SK-N-SH (cell line): ENCODE measurements at regions not wholly inside any gene's neighbourhood (a gene's known extent, or its start where the extent isn't known, plus 50 kb on each side); places are given as distances from the start of the nearest gene placed in this dataset.

Experiments
- CTCF ChIA-PET: fragments of 300-600, 350-600 bp; formaldehyde crosslinking; extraction: SDS; loops from one replicate; lab custom pipeline; 2021; lab: Yijun Ruan, JAX
- POLR2A ChIA-PET: fragments of 350-600 bp; sonication (Branson Sonifier 250); formaldehyde crosslinking; extraction: SDS; loops from one replicate; lab custom pipeline; 2020; ENCODE audit warnings: antibody characterized with exemption, inconsistent platforms; lab: Yijun Ruan, JAX
- DNase-seq: peaks from one replicate; pipeline ENCODE4 v3.0.0; 2012
- H2AFZ ChIP-seq: fragments of 200-600 bp; sonication (generic); 2 replicates; pipeline ENCODE4 v1.8.1; 2016; ENCODE audit warnings: antibody characterized with exemption, mild to moderate bottlenecking, low read depth
- H3F3A ChIP-seq: fragments of 200-600 bp; sonication (generic); replicated peaks from 2 replicates; pipeline ENCODE3; 2016; ENCODE audit warnings: antibody characterized with exemption, mild to moderate bottlenecking; ENCODE audit not compliant: insufficient read depth
- H3K27ac ChIP-seq, 2 experiments: fragments of 200-500 bp in 1 of 2; fragments of 200-600 bp in 1 of 2; sonication (Bioruptor generic) in 1 of 2; sonication (generic), shearing (Covaris generic) in 1 of 2; 2 replicates each; pipeline versions ENCODE4 v1.5.1 to v1.6.1; 2014 to 2016; ENCODE audit warnings: low read depth in 2 of 2, inconsistent platforms in 1 of 2, low read length in 1 of 2, mild to moderate bottlenecking in 1 of 2, mixed read lengths in 1 of 2
- H3K27me3 ChIP-seq: fragments of 200-600 bp; sonication (generic), shearing (Covaris generic); 2 replicates; pipeline ENCODE4 v1.6.1; 2016; ENCODE audit warnings: mixed run types; ENCODE audit not compliant: insufficient read depth
- H3K36me3 ChIP-seq, 2 experiments: fragments of 200-500 bp in 1 of 2; fragments of 200-600 bp in 1 of 2; sonication (Bioruptor generic) in 1 of 2; sonication (generic) in 1 of 2; replicated peaks in 1 of 2; 2 replicates each; pipeline versions ENCODE3 to v1.5.1; 2014 to 2016; ENCODE audit warnings: low read length in 1 of 2, mild to moderate bottlenecking in 1 of 2; ENCODE audit not compliant: insufficient read depth in 2 of 2, control insufficient read depth in 1 of 2
- H3K4me1 ChIP-seq, 2 experiments: fragments of 200-500 bp in 1 of 2; fragments of 200-600 bp in 1 of 2; sonication (Bioruptor generic) in 1 of 2; sonication (generic), shearing (Covaris generic) in 1 of 2; 2 replicates each; pipeline versions ENCODE4 v1.5.1 to v1.6.1; 2014 to 2016; ENCODE audit warnings: low read depth in 1 of 2, low read length in 1 of 2, mixed run types in 1 of 2; ENCODE audit not compliant: insufficient read depth in 2 of 2, control insufficient read depth in 1 of 2
- H3K4me2 ChIP-seq: fragments of 200-600 bp; sonication (generic), shearing (Covaris generic); 2 replicates; pipeline ENCODE4 v1.6.1; 2017; ENCODE audit warnings: mixed run types
- H3K4me3 ChIP-seq, 2 experiments: fragments of 200-500 bp in 1 of 2; fragments of 200-600 bp in 1 of 2; sonication (Bioruptor generic) in 1 of 2; sonication (generic), shearing (Covaris generic) in 1 of 2; 2 replicates each; pipeline versions ENCODE4 v1.5.1 to v1.8.1; 2014 to 2016; ENCODE audit warnings: low read depth in 2 of 2, inconsistent platforms in 1 of 2, low read length in 1 of 2, mild to moderate bottlenecking in 1 of 2, mixed read lengths in 1 of 2, moderate library complexity in 1 of 2
- H3K79me2 ChIP-seq: fragments of 200-600 bp; sonication (generic); 2 replicates; pipeline ENCODE4 v1.8.1; 2017; ENCODE audit warnings: mild to moderate bottlenecking; ENCODE audit not compliant: insufficient read depth
- H3K9ac ChIP-seq: fragments of 200-600 bp; sonication (generic); 2 replicates; pipeline ENCODE4 v1.6.1; 2017; ENCODE audit warnings: mixed run types
- H3K9me2 ChIP-seq: fragments of 200-600 bp; sonication (generic); 2 replicates; pipeline ENCODE4 v1.6.1; 2017; ENCODE audit warnings: mixed run types
- H3K9me3 ChIP-seq: fragments of 200-600 bp; sonication (generic); 2 replicates; pipeline ENCODE4 v1.6.1; 2017; ENCODE audit warnings: mixed run types, mild to moderate bottlenecking, moderate library complexity
- H4K20me1 ChIP-seq: fragments of 200-600 bp; sonication (generic); 2 replicates; pipeline ENCODE4 v1.6.1; 2017; ENCODE audit warnings: mild to moderate bottlenecking, mixed run types; ENCODE audit not compliant: insufficient read depth
- CHD2 ChIP-seq: fragments of 150-350 bp; IDR thresholded peaks from 2 replicates; pipeline ENCODE4 v1.6.1; 2018; ENCODE audit warnings: low read length; ENCODE audit not compliant: partially characterized antibody
- ELF1 ChIP-seq: IDR thresholded peaks from 2 replicates; pipeline ENCODE4 v1.4.0; 2012
- EP300 ChIP-seq, 2 experiments: IDR thresholded peaks; 2 replicates each; pipeline versions ENCODE4 v1.4.0 to v1.6.1; 2012; ENCODE audit warnings: borderline replicate concordance in 1 of 2, low read depth in 1 of 2, low read length in 1 of 2
- MEF2A ChIP-seq: IDR thresholded peaks from 2 replicates; pipeline ENCODE4 v1.4.0; 2012; ENCODE audit warnings: low read depth, borderline replicate concordance
- MXI1 ChIP-seq: IDR thresholded peaks from 2 replicates; pipeline ENCODE4 v1.6.1; 2012; ENCODE audit warnings: mild to moderate bottlenecking, low read depth, low read length, improper control_type of control experiment
- NFIC ChIP-seq: IDR thresholded peaks from 2 replicates; pipeline ENCODE4 v1.4.0; 2012; ENCODE audit warnings: borderline replicate concordance
- POLR2AphosphoS5 ChIP-seq: IDR thresholded peaks from 2 replicates; pipeline ENCODE4 v1.6.1; 2012; ENCODE audit warnings: low read depth, low read length
- RFX5 ChIP-seq: IDR thresholded peaks from 2 replicates; pipeline ENCODE4 v1.6.1; 2012; ENCODE audit warnings: mild to moderate bottlenecking, improper control_type of control experiment, low read length
- SIN3A ChIP-seq: IDR thresholded peaks from 2 replicates; pipeline ENCODE4 v1.6.1; 2012; ENCODE audit warnings: low read depth, mild to moderate bottlenecking, low read length, moderate library complexity, borderline replicate concordance
- SMC3 ChIP-seq: IDR thresholded peaks from 2 replicates; pipeline ENCODE4 v1.6.1; 2012; ENCODE audit warnings: low read depth, low read length, improper control_type of control experiment
- TCF12 ChIP-seq: IDR thresholded peaks from 2 replicates; pipeline ENCODE4 v1.4.0; 2012
- TEAD4 ChIP-seq: IDR thresholded peaks from 2 replicates; pipeline ENCODE4 v1.4.0; 2012; ENCODE audit warnings: mild to moderate bottlenecking, borderline replicate concordance; ENCODE audit not compliant: insufficient read depth
- YY1 ChIP-seq: IDR thresholded peaks from 2 replicates; pipeline ENCODE4 v1.4.0; 2012; ENCODE audit warnings: low read depth, mild to moderate bottlenecking
- WGBS: methylation state at CpG from one replicate; pipeline ENCODE4 v1.1.6; 2017; ENCODE audit warnings: low lambda C conversion rate; 5-methylcytosine and 5-hydroxymethylcytosine counted together
- TF ChIP-seq, protein P1 (sequence below): IDR thresholded peaks from 2 replicates; pipeline ENCODE4 v1.4.0; 2012; ENCODE audit warnings: low read depth, borderline replicate concordance
- TF ChIP-seq, protein P2 (sequence below): IDR thresholded peaks from 2 replicates; pipeline ENCODE4; 2012
- TF ChIP-seq, protein P3 (sequence below): IDR thresholded peaks from 2 replicates; pipeline ENCODE4 v1.4.0; 2012; ENCODE audit warnings: low read depth
- TF ChIP-seq, protein P4 (sequence below): fragments of 150-350 bp; IDR thresholded peaks from 2 replicates; pipeline ENCODE4 v1.6.1; 2017; ENCODE audit warnings: antibody characterized with exemption, low read length, low read depth, borderline replicate concordance

DNA sequence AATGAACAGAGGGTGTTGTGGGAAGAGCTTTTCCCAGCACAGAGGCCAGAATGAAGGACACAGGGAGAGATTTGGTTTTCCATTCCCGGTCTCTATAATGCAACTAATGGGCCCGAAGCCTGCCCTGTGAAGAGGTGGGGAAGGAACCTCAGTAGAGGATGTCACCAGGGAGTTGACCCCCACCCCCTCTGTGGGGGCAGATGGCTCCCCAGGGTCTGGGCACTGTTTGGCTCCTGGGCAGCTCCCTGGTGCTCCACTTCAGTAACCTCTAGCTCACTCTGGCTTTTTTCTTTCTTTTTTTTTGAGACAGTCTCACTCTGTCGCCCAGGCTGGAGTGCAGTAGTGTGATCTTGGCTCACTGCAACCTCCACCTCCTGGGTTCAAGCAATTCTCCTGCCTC, 109.1 kb upstream of the DLG1 start:
- Histone ChIP-seq H3K4me1 (peaks cover 0 to 2% of the 10 kb centered on the region in 2 experiments; a peak in 1 of 4 replicates), H3K4me2 (no peak overlapping the region), H3K9me3 (no peaks in the 10 kb centered on the region), H3K9ac (no peak overlapping the region), H3K27ac (no peak overlapping the region), H3F3A (no peaks in the 10 kb centered on the region), H3K9me2 (no peaks in the 10 kb centered on the region), H3K27me3 (no peaks in the 10 kb centered on the region), H2AFZ (no peak overlapping the region), H4K20me1 (no peaks in the 10 kb centered on the region), H3K4me3 (no peak overlapping the region), H3K36me3 (no peaks in the 10 kb centered on the region), H3K79me2 (no peaks in the 10 kb centered on the region)
- POLR2A ChIA-PET = no interaction called here
- DNase-seq = peak; percentile 2
- CTCF ChIA-PET = interaction anchor here (0.7 to 1.7 kb wide), 3 partner anchors 10 to 34 kb away, joined by 3 to 5 read pairs (median 3); no protein-coding TSS in a partner anchor
- TF ChIP-seq, protein P1, sequence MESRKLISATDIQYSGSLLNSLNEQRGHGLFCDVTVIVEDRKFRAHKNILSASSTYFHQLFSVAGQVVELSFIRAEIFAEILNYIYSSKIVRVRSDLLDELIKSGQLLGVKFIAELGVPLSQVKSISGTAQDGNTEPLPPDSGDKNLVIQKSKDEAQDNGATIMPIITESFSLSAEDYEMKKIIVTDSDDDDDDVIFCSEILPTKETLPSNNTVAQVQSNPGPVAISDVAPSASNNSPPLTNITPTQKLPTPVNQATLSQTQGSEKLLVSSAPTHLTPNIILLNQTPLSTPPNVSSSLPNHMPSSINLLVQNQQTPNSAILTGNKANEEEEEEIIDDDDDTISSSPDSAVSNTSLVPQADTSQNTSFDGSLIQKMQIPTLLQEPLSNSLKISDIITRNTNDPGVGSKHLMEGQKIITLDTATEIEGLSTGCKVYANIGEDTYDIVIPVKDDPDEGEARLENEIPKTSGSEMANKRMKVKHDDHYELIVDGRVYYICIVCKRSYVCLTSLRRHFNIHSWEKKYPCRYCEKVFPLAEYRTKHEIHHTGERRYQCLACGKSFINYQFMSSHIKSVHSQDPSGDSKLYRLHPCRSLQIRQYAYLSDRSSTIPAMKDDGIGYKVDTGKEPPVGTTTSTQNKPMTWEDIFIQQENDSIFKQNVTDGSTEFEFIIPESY = no peak
- TF ChIP-seq, protein P2, sequence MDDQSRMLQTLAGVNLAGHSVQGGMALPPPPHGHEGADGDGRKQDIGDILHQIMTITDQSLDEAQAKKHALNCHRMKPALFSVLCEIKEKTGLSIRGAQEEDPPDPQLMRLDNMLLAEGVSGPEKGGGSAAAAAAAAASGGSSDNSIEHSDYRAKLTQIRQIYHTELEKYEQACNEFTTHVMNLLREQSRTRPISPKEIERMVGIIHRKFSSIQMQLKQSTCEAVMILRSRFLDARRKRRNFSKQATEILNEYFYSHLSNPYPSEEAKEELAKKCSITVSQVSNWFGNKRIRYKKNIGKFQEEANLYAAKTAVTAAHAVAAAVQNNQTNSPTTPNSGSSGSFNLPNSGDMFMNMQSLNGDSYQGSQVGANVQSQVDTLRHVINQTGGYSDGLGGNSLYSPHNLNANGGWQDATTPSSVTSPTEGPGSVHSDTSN = no peak
- no peak for TF ChIP-seq TCF12
- TF ChIP-seq, protein P3, sequence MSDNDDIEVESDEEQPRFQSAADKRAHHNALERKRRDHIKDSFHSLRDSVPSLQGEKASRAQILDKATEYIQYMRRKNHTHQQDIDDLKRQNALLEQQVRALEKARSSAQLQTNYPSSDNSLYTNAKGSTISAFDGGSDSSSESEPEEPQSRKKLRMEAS = no peak
- no peak for TF ChIP-seq MXI1
- TF ChIP-seq MEF2A = no peak
- no peak for TF ChIP-seq SMC3
- TF ChIP-seq SIN3A = no peak
- no peak for TF ChIP-seq ELF1
- TF ChIP-seq RFX5 = no peak
- no peak for TF ChIP-seq YY1
- TF ChIP-seq, protein P4, sequence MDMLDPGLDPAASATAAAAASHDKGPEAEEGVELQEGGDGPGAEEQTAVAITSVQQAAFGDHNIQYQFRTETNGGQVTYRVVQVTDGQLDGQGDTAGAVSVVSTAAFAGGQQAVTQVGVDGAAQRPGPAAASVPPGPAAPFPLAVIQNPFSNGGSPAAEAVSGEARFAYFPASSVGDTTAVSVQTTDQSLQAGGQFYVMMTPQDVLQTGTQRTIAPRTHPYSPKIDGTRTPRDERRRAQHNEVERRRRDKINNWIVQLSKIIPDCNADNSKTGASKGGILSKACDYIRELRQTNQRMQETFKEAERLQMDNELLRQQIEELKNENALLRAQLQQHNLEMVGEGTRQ = no peak
- TF ChIP-seq TEAD4 = no peak
- no peak for TF ChIP-seq POLR2AphosphoS5
- TF ChIP-seq EP300 (IDR thresholded peaks at IDR 0.05; ENCODE audit: borderline replicate concordance in 1 of 2, low read depth in 1 of 2, low read length in 1 of 2) = no peak
- no peak for TF ChIP-seq NFIC
- no peak for TF ChIP-seq CHD2
- WGBS = 63% methylated on average over 3 of the region's 3 CpGs
